ELR (cell line): ENCODE measurements at regions not wholly inside any gene's neighbourhood (a gene's known extent, or its start where the extent isn't known, plus 50 kb on each side); places are given as distances from the start of the nearest gene placed in this dataset.

Experiments
- DNase-seq: peaks from one replicate; pipeline ENCODE4 v3.0.0-alpha.2; 2015; ENCODE audit warnings: low read depth

DNA sequence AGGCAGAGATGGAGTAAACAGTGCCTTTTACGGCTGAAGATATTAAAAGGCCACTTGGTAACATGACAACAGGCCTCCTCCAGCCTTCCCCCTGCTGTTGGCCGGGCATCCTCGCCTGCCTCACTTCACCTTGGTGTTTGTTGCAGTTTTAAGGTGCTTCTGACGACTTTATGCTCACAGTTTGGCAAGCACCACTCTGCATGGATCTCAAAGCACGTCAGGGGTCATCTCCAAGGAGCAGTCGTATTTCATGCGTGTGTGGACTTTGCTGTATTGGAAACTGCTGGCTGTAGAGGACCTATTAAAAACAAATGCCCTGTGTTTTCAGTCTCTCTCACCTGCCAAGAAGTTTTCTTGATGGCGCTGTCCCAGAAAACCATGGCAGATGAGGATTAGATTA lies 483.1 kb downstream of the RPS24 start:
- DNase-seq: no peak

DNA sequence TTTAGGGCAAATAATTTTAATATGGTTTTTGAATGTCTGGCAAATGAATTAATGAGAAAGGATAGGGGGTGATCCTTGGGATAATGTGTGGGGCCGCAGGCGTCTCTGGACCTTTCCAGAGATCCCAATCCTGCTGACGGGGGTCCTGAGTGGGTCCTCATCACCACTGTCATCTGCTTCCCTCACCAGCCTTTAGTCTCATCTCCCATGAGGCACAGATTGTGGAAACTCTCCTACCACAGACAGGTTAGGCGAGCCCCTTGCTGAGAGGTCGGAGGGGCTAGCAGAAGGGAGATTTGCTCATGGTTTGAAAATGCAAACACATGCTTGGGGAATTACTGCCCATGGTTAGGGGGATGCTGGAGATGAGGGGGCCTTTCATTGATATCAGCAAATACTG lies 484.6 kb downstream of the RPS24 start:
- no peak for DNase-seq

DNA sequence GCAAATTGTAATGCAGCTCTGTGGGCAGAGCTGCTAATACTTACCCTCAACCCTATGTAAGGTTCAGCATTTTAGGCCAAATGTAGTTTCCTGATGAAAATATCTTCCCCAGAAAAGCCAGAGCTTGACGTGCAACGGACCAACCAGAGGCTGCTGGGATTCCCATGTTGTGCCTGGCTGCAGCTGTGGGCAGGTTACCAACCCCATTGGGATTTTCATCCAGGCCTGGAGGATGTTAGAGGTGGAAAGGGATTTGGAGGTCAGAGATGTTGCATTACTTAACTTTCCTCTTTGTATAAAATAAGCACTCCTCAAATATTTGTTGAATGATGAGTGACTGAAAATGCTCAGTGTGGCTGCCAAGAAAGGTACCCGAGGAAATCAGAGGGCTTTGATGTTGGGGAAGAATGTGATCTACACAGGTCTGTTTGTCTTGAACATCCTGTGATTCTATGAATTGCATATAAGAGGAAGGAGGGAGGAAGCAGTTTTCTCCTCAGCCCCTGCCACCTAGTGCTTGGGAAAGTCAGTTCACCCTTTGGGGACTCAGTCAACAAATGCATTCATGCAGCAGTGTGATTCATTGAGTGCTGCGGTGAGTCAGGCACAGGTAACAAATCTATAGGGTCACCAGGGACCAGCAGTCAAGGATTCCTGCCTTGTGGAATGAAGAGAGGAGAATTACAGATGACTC lies 487.2 kb downstream of the RPS24 start:
- DNase-seq: peak; percentile 70

DNA sequence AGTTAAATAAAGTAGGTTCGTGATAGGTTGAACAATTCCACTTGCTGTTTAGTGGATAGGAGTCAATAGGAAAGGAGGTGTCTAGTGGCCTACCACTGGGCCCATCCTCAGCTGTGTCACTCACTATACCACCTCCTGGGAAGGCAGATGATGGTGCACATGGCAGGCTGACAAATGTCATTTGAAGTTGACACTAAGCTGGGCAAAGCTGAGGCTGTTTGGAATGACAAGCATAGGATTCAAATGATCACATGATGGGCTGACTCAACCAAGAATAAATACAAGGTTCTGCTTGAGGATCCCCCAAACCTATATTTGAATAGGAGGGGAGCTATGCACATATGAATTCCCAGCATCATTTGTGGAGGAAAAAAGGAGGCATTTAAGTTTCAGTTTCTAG lies 489.8 kb downstream of the RPS24 start:
- no peak for DNase-seq

DNA sequence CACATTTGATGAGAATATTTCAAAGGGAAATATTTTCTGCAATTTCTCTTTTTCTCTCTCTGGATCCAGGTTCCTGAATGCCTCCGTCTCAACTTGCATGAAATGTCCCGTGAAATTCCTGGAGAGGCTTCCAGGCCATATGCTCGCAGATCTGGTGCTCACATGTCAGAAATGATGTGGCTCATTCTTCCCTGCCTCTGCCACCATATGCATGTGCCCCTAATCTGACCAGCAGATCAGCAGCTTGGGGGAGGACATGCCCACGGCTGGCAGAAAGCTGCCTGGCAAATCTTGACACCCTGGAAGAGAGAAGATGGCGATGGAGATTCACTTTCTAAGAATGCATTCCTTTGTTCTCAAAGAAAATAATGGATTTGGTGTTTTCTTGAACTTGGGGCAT lies 490.7 kb downstream of the RPS24 start:
- DNase-seq: no peak

DNA sequence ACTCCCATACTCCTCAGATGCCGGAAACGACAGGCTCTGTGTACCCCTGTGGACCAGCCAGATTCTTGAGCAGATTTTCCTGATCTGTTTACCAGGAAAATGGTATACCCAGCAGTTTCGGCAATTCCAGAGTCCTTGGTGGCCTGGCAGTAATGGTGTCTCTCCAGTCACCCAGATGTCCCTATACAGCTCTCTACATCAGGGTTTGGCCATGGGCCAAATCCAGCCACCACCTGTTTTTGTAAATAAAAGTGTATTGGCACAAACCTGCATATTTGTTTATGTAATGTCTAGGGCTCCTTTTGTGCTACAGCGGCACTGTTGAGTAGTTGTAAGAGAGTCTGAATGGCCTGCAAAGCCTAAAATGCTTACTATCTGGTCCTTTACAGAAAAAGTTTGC lies 491.3 kb downstream of the RPS24 start:
- no peak for DNase-seq

DNA sequence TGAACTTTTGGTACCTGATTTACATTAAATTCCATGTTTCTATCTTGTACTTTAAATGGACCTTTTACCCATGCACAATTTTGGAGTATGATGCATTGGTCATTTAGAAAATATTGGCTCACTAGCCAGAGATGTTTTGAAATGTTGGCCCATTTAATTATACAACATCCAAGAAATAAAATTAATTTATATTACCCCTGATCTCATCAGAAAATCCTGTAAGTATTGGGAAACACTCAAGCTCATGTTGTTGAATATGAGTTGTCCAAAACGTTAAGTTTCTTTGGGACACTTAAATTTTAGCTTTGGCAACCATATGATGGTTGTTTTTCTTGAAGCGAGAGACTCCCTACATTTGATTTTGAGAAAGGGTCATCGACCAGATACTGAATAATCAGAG lies 492.7 kb downstream of the RPS24 start:
- DNase-seq: no peak

DNA sequence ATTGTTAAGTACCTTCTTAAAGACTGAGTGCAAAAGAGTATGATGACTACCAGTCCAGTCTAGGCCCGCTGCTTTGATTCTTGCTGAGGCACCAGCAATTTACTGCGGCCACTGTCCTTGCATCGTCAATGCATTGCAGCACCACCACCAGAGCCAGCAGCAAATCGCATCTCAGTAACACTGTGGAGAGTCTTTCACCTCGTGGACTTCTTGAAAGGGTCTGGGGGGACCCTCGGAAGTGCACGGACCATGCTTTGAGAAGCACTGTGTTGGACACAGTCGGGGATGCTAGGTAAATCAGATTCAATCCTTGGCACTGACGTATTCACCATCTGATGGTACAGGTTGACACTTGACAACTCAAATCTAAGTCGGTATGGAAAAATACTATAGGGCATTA lies 493.6 kb downstream of the RPS24 start:
- no peak for DNase-seq

DNA sequence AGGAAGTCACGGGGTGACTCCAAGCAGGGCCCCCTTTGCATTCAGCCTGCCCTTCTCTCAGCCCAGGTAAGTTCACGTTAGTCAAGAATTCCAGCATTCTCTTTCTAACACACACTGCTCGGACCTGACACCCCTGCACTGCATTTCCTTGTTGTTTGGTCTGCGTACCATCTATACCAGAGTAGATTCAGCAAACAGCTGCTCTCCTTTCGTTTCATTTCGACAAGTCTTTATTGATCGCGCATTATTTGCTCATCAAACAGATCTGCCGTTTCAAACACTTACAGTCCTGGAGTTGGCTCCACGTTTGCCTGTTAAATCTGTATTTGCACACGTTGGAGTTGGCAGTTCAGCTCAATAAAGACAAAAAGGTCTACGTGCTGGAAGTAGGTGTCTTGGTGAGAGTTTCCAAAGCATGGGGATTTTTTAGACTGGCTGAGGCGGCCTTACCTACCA lies 495.1 kb downstream of the RPS24 start:
- no peak for DNase-seq

DNA sequence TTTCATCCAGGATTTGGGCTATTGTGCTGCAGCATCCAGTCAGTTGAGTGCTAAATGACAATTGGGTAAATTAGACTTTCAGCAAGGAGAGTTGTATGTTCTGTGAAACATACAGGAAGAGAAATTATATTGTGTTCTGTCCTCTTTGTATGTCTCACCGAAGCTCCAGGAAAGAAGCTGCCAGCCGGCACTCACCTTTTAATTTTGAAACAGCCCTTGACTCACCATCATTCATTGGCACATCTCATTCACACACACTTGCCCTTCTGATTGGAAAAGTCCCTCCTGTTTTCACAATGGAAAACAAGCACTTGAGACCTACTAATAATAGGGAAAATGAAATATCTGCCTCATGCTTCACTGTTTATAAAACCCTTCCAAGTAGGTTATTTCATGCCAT lies 495.6 kb downstream of the RPS24 start:
- DNase-seq: no peak

DNA sequence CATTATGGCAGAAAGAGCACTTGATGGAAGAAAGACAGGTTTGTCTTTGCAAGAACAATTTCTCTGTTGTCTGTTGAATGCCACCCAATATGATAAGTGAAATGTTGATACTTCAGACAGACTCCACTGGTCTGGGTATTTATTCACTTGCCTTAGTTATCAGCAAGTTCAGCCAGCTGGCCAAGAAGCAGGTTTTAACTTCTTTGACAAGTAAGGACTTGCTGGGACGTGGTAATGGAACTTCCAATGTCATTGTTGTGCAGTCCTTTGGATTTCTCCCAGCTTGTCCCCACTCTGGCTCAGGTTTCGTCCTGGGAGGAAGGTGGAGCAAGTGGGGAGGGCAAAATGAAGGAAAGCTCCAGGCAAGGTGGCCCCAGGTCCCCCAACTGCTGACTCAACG lies 497.4 kb downstream of the RPS24 start:
- DNase-seq: no peak

DNA sequence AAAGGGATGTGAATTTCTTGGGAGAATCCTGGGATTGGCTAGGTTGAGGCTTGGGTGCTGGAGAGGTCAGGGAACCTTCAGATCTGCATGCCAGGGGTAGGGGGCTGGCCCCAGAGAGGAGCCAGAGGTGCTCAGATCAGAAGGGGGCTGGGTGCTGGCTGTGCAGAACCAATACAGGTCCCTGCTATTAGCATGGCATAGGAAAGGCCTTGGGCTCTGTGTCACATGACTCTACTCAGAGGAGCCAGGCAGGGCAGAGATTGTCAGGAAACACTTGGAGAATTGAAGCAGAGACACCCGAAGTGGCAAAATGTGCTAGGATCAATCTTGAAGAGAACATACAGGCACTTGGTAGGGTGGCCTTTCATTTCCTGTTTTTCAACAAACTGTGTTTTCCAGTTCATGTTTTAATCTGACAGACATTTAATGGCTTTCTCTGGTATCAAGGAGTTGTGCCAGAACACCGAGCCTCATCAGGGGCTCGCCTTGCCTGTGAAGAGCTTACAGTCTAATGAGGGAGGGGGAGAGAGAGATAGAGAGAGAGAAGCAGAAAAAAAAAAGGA lies 498.9 kb downstream of the RPS24 start:
- no peak for DNase-seq

DNA sequence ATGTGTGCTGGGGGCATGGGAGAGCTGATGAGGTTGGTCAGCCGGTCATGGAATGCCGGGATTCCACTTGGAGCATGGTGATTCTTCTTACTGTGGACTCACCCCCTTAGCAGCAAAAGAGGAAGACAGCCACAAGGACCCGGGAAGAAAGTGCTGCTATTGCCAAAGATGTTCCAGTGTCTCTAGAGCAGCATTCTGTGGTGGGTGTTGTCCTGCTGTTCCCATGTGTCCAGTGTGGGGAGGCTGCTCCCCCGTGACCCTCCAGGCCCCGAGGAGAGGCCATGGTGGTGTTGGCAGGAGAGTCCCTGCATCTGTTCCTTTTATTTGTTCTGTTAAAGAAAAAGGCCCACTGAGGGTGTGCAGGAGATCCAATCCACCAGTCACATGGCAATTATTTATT lies 499.4 kb downstream of the RPS24 start:
- no peak for DNase-seq

DNA sequence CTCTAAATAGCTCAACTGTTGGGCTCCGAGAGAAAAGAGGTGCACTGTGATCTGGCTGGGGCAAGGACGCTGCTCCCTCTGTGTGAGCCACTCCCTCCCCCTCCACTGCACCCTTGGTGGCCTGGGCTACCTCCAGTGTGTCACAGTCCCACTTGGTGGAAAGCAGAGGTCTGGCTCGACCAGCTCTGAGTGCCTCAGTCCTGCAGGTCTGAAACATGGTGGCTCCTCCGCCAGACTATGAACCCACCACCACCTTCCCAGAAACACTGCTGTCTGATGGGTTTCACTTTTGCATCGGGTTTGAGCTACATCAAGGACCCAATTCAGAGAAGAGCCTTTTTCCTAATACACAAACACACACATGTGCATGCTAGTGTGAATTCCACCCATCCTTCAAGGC lies 500.1 kb downstream of the RPS24 start:
- DNase-seq: no peak

DNA sequence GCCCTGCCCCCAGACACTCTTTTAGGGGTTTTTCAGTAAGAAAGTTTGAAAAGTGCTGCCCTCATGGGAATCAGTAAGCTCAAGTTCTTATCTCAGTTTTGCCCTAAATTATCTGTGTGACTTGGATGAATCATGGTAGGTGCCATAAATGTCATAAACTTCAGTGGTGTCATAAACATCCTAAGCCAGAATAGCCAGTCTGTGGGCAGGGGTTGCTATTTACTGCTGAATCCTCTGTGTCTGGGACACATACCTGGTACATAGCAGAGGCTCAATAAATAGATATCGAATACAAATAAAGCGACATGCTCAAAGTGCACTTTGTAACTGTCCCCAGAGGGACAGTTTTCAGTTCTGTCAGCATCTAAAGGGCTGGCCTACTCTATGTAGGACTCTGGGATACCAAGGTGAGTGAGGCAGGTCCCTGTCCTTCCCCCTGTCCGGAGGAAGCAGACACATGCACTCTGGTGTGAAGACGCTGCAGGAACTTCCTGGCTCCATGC lies 502.1 kb downstream of the RPS24 start:
- no peak for DNase-seq

DNA sequence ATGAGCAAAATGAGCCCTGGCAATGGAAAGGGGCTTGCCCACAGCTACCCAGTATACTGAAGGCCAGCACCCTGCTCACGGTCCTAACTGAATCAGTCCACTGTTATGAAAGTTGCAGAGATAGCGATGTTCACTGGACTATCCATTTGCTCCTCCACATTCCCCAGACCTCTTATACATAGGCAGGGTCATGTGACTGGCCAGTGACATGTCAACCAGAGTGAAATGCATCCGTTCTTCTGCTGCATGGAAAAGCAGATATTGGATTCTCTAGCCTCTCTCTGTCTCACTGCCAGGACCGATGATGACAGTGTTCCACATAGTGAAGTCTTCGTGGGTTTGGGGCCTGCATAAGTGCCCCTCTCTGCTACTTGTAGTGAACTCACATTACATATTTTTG lies 503.4 kb downstream of the RPS24 start:
- no peak for DNase-seq

DNA sequence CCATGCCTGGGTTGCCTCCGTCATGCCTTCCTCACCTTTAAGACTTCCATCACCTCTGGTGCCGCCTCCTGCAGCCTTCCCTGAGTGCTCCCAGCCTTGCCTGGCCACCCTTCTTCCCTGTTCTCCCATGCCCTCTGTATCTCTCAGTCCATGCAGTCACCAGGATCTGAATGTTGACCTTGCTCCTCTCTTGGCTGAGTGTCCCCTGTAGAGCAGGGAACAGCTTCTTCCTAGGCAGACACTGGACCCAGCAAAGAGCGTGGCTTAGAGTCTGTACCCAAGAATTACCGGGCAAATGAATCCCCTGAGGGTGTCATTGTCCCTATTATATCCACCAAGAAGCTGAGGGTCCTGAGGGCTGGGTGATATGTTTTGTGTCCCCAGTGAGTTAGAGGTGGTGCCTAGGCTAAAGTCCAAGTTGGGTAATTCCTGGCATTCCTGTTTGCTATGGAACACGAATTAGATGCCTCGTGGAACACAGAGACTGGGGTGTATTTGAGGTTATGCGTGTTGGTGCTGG lies 505.6 kb downstream of the RPS24 start:
- no peak for DNase-seq

DNA sequence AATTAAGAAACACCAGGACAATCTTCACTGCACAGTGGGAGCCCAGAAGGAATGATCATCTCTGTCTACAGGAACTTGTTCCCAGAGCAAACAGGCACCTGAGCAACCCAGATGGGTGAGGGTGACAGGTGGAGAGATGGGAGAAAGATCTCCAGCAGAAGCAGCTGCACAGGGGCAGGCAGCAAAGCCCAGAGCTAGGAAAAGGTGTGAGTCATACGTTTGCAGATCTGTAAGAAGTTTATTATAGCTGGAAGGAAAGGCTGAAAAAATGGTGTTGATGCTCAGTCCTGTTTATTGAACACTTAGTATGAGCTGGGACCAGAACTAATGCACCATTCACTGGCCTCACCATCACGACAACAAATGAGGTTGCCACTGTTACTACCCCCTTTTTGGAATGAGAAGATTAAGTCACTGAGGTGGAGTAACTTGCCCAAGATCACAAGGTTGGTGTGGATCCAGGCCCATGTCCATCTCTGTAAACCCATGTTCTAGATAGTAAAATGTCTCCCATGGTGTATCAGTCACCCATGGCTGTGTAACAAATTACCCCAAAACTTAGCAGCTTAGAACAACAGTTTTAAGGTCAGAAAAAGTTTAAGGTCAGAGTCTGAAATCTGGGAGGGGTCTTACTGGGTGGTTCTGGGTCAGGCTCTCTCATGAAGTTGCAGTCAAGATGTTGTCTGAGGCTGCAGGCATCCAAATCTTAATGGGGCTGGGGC lies 506.9 kb downstream of the RPS24 start:
- peak; percentile 4 for DNase-seq

DNA sequence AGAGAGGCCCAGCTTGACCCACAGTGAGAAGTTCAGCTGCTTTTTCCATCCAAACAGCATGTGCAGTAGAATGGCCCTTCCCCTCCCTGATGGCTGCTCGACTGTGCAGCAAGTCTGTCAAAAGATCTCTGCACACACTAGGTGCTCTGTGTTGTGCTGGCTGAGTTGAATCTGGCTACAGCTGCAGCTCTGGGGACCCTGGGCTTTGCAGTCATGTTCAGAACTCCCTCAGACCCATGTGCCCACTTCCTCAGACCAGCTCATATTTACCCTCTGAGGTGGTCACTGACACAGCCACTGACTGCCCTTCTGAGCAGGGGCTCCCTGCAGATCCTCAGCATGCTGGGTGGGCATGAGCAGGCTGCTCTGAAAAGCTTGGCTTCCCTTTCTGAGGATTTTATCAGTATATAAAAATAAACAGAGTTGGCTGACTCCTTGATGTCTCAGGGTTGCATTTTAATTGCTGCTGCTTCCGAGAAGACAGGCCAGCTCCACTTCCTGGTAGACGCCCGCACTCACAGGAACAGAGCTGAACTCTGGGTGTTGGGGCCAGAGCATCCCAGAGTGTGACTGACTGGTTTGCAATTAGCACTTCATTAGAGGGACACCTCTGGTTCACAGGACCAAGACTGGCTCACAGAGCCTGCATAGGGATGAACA lies 507.9 kb downstream of the RPS24 start:
- DNase-seq: no peak

DNA sequence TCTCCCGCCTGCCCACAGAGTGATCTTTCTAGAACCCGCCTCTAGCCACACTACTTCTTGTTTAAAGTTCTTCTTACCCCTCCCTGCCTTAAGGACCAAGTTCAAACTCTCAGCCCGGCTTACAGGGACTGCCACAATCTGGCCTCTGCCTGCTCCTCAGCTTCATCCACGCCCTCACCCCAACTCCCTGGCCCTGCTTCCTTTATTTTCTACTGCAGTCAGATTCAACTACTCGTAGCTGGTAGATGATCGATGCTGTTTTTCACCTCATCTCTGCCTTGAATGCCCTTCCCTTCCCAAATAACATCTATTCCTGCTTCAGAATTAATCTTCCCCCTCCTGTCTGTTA lies 508.5 kb downstream of the RPS24 start:
- DNase-seq: no peak

DNA sequence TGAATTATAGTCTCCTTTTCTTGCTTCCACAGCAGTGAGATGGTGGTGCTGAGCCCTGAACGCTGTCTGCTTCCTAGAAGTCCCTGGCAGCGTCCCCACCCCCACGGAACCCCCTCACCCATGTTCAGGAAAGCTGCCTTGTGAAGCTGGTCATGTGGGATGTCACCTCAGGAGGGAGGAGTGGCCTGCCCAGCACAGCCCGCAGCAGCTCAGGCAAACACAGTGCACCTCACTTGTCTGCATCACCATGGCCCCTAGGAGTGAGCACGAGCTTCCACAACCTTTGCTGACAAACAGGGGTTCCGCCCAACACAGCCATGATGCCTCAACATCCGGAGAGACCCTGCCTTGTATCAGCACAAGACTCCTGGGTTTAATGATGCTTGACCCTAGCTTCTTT lies 508.9 kb downstream of the RPS24 start:
- no peak for DNase-seq

DNA sequence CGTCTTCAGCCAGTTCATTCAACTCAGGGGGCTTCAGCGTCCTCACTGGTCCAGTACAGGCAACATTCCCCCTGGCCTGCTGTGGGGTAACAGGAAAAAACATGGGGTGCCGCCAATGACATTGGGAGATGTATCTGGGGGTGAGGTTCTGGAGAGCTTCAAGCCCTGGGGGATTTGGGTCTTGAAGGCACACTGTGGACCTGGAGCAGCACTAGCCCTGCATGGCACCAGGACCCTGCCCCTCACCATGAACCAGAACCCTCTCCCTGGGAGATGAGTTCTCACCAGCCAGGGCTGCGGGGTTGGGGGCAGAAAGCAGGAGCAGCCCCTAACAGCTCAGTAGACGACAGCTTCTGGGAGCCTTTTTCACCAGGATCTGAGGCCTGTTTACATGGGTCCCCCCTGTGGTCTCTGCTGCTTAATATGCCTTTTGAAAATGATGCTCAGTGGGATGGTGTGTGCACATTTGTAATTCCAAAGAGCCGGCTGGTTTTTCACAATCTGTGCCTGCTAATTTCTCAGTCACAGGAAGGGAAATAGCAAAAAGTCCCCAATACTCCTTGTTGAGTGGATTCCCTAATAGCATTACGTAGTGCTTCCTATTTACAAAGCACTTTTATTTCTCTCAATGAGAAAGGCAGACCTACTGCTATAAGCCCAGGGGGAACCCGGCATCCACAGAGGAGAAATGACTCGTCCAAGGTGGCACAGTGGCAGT lies 509.5 kb downstream of the RPS24 start:
- DNase-seq: no peak
